ENCODE measurements at regions not wholly inside any gene's neighbourhood (a gene's known extent, or its start where the extent isn't known, plus 50 kb on each side); places are given as distances from the start of the nearest gene placed in this dataset.

GRCh38 chr3:163951397-163951987 lies 1126.8 kb downstream of the SI start:
- DNase-seq = no peak

GRCh38 chr3:163946785-163947184 lies 1131.5 kb downstream of the SI start:
- DNase-seq = no peak

GRCh38 chr3:163943664-163944063 lies 1134.6 kb downstream of the SI start:
- no peak for DNase-seq

GRCh38 chr3:163939926-163940325 lies 1138.4 kb downstream of the SI start:
- no peak for DNase-seq

GRCh38 chr3:163936543-163936942 lies 1141.8 kb downstream of the SI start:
- no peak for DNase-seq

- no peak for DNase-seq
Observed at GRCh38 chr3:163935411-163935810, 1142.9 kb downstream of the SI start.

GRCh38 chr3:163929069-163929652 lies 1149.1 kb downstream of the SI start:
- no peak for DNase-seq

GRCh38 chr3:163927521-163927920 lies 1150.8 kb downstream of the SI start:
- DNase-seq = no peak

- no peak for DNase-seq
Observed at GRCh38 chr3:163924600-163924999, 1153.7 kb downstream of the SI start.

- no peak for DNase-seq
Observed at GRCh38 chr3:163919154-163919553, 1159.1 kb downstream of the SI start.

- no peak for DNase-seq
Observed at GRCh38 chr3:163916596-163917560, 1161.4 kb downstream of the SI start.

GRCh38 chr3:163915280-163915679 lies 1163.0 kb downstream of the SI start:
- DNase-seq = no peak

GRCh38 chr3:163914567-163914966 lies 1163.7 kb downstream of the SI start:
- no peak for DNase-seq

GRCh38 chr3:163891771-163892170 lies 1186.5 kb downstream of the SI start:
- no peak for DNase-seq

- no peak for DNase-seq
Observed at GRCh38 chr3:163890661-163891060, 1187.6 kb downstream of the SI start.

GRCh38 chr3:163879172-163879571 lies 1199.1 kb downstream of the SI start:
- DNase-seq = no peak

- DNase-seq = peak in 1 of 2 donors; percentile 0
Observed at GRCh38 chr3:163878396-163878795, 1199.9 kb downstream of the SI start.

GRCh38 chr3:163877805-163878204 lies 1200.5 kb downstream of the SI start:
- no peak for DNase-seq

GRCh38 chr3:163863146-163863545 lies 1215.2 kb downstream of the SI start:
- DNase-seq = no peak

GRCh38 chr3:163852233-163852632 lies 1226.1 kb downstream of the SI start:
- DNase-seq = no peak

GRCh38 chr3:163838769-163839168 lies 1239.5 kb downstream of the SI start:
- no peak for DNase-seq

GRCh38 chr3:163832547-163832946 lies 1245.7 kb downstream of the SI start:
- no peak for DNase-seq

- DNase-seq = no peak
Observed at GRCh38 chr3:163821841-163822240, 1256.5 kb downstream of the SI start.

Data from right lung (tissue), 2 donors.